Mesendoderm (in vitro differentiated cells): ENCODE measurements at regions not wholly inside any gene's neighbourhood (a gene's known extent, or its start where the extent isn't known, plus 50 kb on each side); places are given as distances from the start of the nearest gene placed in this dataset.

Experiments used
- DNase-seq: peaks from one replicate; pipeline ENCODE4 v3.0.0; 2013
- H2AK5ac ChIP-seq: 2 replicates; pipeline ENCODE4 v1.6.1; 2013; ENCODE audit warnings: low read length, inconsistent platforms
- H2BK120ac ChIP-seq: 2 replicates; pipeline ENCODE4 v1.6.1; 2013; ENCODE audit warnings: low read depth, mild to moderate bottlenecking, low read length, moderate library complexity, mixed read lengths
- H2BK15ac ChIP-seq: replicated peaks from 2 replicates; pipeline ENCODE4 v1.6.1; 2013; ENCODE audit warnings: low read depth, mild to moderate bottlenecking, moderate library complexity
- H2BK5ac ChIP-seq: 2 replicates; pipeline ENCODE4 v1.6.1; 2013; ENCODE audit warnings: low read length, inconsistent platforms
- H3K18ac ChIP-seq: 2 replicates; pipeline ENCODE4 v1.6.1; 2013; ENCODE audit warnings: mild to moderate bottlenecking, low read length, mixed read lengths
- H3K23ac ChIP-seq: one replicate; pipeline ENCODE4 v1.6.1; 2013; ENCODE audit warnings: low read length
- H3K27ac ChIP-seq: 2 replicates; pipeline ENCODE4 v1.5.1; 2013; ENCODE audit warnings: low read depth, mild to moderate bottlenecking, inconsistent platforms, low read length, moderate library complexity
- H3K27me3 ChIP-seq: 2 replicates; pipeline ENCODE4 v1.6.1; 2013; ENCODE audit warnings: low read length, control low read depth, mild to moderate bottlenecking, inconsistent platforms; ENCODE audit not compliant: insufficient read depth, poor library complexity
- H3K36me3 ChIP-seq: 2 replicates; pipeline ENCODE4 v1.6.1; 2013; ENCODE audit warnings: low read length, inconsistent platforms; ENCODE audit not compliant: control insufficient read depth, insufficient read depth
- H3K4ac ChIP-seq: one replicate; pipeline ENCODE4 v1.6.1; 2013; ENCODE audit warnings: low read depth, mild to moderate bottlenecking, low read length, moderate library complexity
- H3K4me1 ChIP-seq: 2 replicates; pipeline ENCODE4 v1.6.1; 2013; ENCODE audit warnings: low read depth, low read length, inconsistent platforms; ENCODE audit not compliant: control insufficient read depth
- H3K4me2 ChIP-seq: 2 replicates; pipeline ENCODE4 v1.6.1; 2013; ENCODE audit warnings: low read length
- H3K4me3 ChIP-seq: 2 replicates; pipeline ENCODE4 v1.5.1; 2013; ENCODE audit warnings: mild to moderate bottlenecking, low read length
- H3K56ac ChIP-seq: one replicate; pipeline ENCODE4 v1.6.1; 2013; ENCODE audit warnings: low read length
- H3K79me1 ChIP-seq: 2 replicates; pipeline ENCODE4 v1.6.1; 2013; ENCODE audit warnings: low read length, inconsistent platforms
- H3K79me2 ChIP-seq: 2 replicates; pipeline ENCODE4 v1.6.1; 2013; ENCODE audit warnings: mild to moderate bottlenecking, low read length; ENCODE audit not compliant: control insufficient read depth, insufficient read depth
- H3K9ac ChIP-seq: 2 replicates; pipeline ENCODE4 v1.6.1; 2013; ENCODE audit warnings: low read length, inconsistent platforms
- H4K5ac ChIP-seq: one replicate; pipeline ENCODE4 v1.6.1; 2013; ENCODE audit warnings: low read length
- H4K8ac ChIP-seq: one replicate; pipeline ENCODE4 v1.6.1; 2013; ENCODE audit warnings: low read depth, mild to moderate bottlenecking, control low read depth, low read length, moderate library complexity
- WGBS: extraction: QIAGEN DNeasy Blood & Tissue Kit; methylation state at CpG from one replicate; pipeline ENCODE4 v1.1.7; 2013; ENCODE audit warnings: low lambda C conversion rate, missing lambda C conversion rate; ENCODE audit not compliant: insufficient coverage; ENCODE audit errors: extremely low coverage; 5-methylcytosine and 5-hydroxymethylcytosine counted together

DNA sequence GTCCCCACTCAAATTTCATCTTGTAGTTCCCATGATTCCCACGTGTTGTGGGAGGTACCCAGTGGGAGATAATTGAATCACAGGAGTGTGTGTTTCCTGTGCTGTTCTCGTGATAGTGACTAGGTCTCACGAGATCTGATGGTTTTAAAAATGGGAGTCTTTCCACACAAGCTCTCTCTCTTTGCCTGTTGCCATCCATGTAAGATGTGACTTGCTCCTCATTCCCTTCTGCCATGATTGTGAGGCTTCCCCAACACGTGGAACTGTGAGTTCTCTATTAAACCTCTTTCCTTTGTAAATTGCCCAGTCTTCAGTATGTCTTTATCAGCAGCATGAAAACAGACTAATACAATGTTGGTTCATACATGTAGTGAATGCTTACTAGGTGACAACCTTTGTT lies 163.2 kb upstream of the PALMD start:
- no peak overlapping the region for H3K23ac ChIP-seq
- no peak overlapping the region for H3K9ac ChIP-seq
- no peak overlapping the region for H3K4ac ChIP-seq
- no peak overlapping the region for H2BK15ac ChIP-seq
- H3K4me2 ChIP-seq, result no peak overlapping the region
- no peak overlapping the region for H2BK120ac ChIP-seq
- WGBS, result no CpG with 5 or more reads among the region's 4 CpGs
- no peak overlapping the region for H3K27ac ChIP-seq
- no peaks in the 10 kb centered on the region for H3K79me2 ChIP-seq
- no peak overlapping the region for H2AK5ac ChIP-seq
- H3K4me1 ChIP-seq, result no peaks in the 10 kb centered on the region
- H3K18ac ChIP-seq, result no peak overlapping the region
- H3K4me3 ChIP-seq, result no peak overlapping the region
- H3K36me3 ChIP-seq, result no peaks in the 10 kb centered on the region
- H4K8ac ChIP-seq, result no peak overlapping the region
- no peak overlapping the region for H3K56ac ChIP-seq
- no peak overlapping the region for H2BK5ac ChIP-seq
- H3K79me1 ChIP-seq, result no peaks in the 10 kb centered on the region
- H3K27me3 ChIP-seq, result no peaks in the 10 kb centered on the region
- H4K5ac ChIP-seq, result no peak overlapping the region
- DNase-seq, result no peak

DNA sequence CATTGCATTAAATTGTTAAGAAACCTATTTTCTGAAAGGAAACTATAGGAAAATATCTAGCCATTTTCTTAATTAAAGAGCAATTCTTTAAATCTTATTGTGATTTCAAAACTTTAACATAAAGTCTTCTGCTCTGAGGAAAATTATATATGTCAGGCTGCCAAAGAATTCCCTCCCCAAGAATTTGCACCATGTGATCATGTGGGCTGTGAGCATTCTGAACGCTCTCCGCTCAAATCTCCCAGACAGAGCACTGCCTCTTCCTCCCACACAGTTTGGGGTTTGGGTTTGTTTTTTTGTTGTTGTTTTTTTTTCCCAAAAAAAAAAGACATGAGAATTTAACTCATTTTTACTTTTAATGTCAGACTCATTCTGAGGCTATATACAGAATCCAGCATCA lies 155.9 kb upstream of the PALMD start:
- Histone ChIP-seq H3K79me1 (no peaks in the 10 kb centered on the region), H3K18ac (no peak overlapping the region), H3K27me3 (no peaks in the 10 kb centered on the region), H4K8ac (no peak overlapping the region), H2BK15ac (no peak overlapping the region), H3K23ac (no peak overlapping the region), H2BK5ac (no peak overlapping the region), H2AK5ac (no peak overlapping the region), H3K4me1 (no peaks in the 10 kb centered on the region), H3K4me2 (no peak overlapping the region), H3K9ac (no peak overlapping the region), H4K5ac (no peak overlapping the region), H2BK120ac (no peak overlapping the region), H3K56ac (no peak overlapping the region), H3K79me2 (no peaks in the 10 kb centered on the region), H3K36me3 (no peaks in the 10 kb centered on the region), H3K4me3 (no peak overlapping the region), H3K27ac (no peak overlapping the region), H3K4ac (no peak overlapping the region)
- WGBS, result no CpG with 5 or more reads among the region's 2 CpGs
- DNase-seq, result no peak

DNA sequence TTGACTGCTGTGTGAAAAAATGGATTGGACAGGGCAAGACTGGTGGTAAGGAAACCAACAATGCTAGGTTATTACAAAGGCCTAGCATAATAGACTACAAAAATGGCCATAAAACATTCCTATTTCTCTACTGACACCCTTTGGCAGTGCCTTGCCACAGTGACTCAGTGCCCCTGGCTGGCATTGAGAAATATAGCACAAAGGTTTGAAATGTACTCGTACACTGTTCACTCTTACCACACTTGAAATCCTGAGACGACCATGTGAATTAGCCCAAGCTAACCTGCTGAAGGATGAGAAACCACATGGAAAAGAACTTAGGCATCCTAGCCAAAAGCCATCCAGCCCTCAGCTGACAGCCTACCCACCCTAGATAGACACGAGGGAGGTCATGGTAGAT lies 149.8 kb upstream of the PALMD start:
- Histone ChIP-seq H3K9ac (no peak overlapping the region), H3K56ac (no peak overlapping the region), H3K79me1 (no peaks in the 10 kb centered on the region), H3K27me3 (no peaks in the 10 kb centered on the region), H3K27ac (no peak overlapping the region), H3K23ac (no peak overlapping the region), H4K5ac (no peak overlapping the region), H2BK120ac (no peak overlapping the region), H3K4me1 (no peaks in the 10 kb centered on the region), H3K4me2 (no peak overlapping the region), H3K18ac (no peak overlapping the region), H2BK5ac (no peak overlapping the region), H3K4ac (no peak overlapping the region), H3K79me2 (no peaks in the 10 kb centered on the region), H4K8ac (no peak overlapping the region), H3K4me3 (no peak overlapping the region), H3K36me3 (no peaks in the 10 kb centered on the region), H2BK15ac (no peak overlapping the region), H2AK5ac (no peak overlapping the region)
- no CpG with 5 or more reads among the region's 3 CpGs for WGBS
- DNase-seq, result no peak

DNA sequence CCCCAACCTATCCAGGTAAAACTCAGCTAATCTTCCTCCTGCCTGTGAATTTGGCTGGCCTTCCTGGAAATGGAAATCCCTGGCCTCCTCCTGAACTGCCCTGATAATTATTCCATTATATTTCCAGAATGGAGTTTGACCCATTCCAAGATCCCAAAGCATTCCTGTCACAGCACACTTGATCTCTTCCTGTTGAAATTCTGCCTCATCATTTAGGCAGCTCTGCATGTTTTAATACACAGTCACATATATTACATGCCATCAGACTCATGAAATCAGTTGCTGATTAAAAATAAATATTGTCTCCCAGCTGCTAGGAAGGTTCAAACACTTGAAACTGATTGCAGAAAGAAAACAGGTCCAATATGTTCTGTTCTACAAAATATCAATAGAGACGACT lies 148.2 kb upstream of the PALMD start:
- Histone ChIP-seq H2BK120ac (no peak overlapping the region), H3K79me1 (no peaks in the 10 kb centered on the region), H3K4me2 (no peak overlapping the region), H2BK15ac (no peak overlapping the region), H3K23ac (no peak overlapping the region), H3K56ac (no peak overlapping the region), H4K5ac (no peak overlapping the region), H4K8ac (no peak overlapping the region), H2BK5ac (no peak overlapping the region), H3K36me3 (no peaks in the 10 kb centered on the region), H3K18ac (no peak overlapping the region), H3K9ac (no peak overlapping the region), H2AK5ac (no peak overlapping the region), H3K4me1 (no peaks in the 10 kb centered on the region), H3K79me2 (no peaks in the 10 kb centered on the region), H3K4me3 (no peak overlapping the region), H3K4ac (no peak overlapping the region), H3K27me3 (no peaks in the 10 kb centered on the region), H3K27ac (no peak overlapping the region)
- DNase-seq, result no peak
- WGBS, result no CpG with 5 or more reads among the region's 1 CpG

DNA sequence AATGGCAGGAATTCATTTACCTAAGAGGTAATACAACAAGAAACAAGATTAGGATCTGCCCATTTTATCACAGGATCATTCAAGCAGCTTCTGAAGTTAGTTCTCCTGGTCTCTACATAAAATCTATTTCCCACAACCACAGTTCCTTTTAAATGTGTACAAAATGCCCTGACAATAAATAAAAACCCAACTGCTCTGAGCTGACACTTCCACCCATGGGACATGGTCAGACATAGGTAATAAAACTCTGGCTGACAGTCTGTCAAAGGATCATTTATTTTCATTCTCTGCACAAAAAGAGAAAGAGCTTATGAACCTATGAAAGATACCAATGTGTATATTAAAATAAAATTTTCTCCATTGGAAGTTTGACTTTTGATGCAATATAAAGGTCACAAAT lies 145.4 kb upstream of the PALMD start:
- Histone ChIP-seq H2BK120ac (no peak overlapping the region), H2BK5ac (no peak overlapping the region), H4K5ac (no peak overlapping the region), H3K4me2 (no peak overlapping the region), H3K79me1 (no peaks in the 10 kb centered on the region), H3K36me3 (no peaks in the 10 kb centered on the region), H4K8ac (no peak overlapping the region), H2BK15ac (no peak overlapping the region), H3K27ac (no peak overlapping the region), H3K23ac (no peak overlapping the region), H3K27me3 (no peaks in the 10 kb centered on the region), H3K79me2 (no peaks in the 10 kb centered on the region), H3K9ac (no peak overlapping the region), H3K4ac (no peak overlapping the region), H3K18ac (no peak overlapping the region), H2AK5ac (no peak overlapping the region), H3K4me1 (no peaks in the 10 kb centered on the region), H3K56ac (no peak overlapping the region), H3K4me3 (no peak overlapping the region)
- DNase-seq, result no peak

DNA sequence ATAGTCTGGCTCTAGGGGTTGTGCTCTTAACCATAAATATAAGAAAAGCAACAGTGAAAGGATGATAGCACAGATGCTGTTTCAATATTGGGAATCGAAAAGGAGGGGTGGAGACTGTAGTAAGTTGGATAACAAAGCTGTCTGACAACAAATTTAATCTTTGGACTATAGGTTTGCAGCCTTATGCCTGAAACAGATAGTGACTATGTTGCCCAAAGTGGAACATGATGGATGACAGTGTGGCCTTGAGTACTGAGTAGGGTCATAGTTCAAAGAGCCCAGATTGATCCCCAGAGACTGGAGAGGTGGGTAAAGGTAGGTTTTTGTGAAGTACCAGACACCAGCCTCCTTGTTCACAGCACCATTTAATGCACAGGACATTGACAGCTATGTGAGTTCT lies 144.0 kb upstream of the PALMD start:
- no peaks in the 10 kb centered on the region for H3K4me1 ChIP-seq
- H3K27ac ChIP-seq, result no peak overlapping the region
- no peak overlapping the region for H4K8ac ChIP-seq
- no peak overlapping the region for H3K9ac ChIP-seq
- no peak overlapping the region for H3K18ac ChIP-seq
- no peak for DNase-seq
- no peak overlapping the region for H3K23ac ChIP-seq
- H3K56ac ChIP-seq, result no peak overlapping the region
- no peak overlapping the region for H3K4me3 ChIP-seq
- H3K79me2 ChIP-seq, result no peaks in the 10 kb centered on the region
- no peaks in the 10 kb centered on the region for H3K27me3 ChIP-seq
- no CpG with 5 or more reads among the region's 1 CpG for WGBS
- no peaks in the 10 kb centered on the region for H3K79me1 ChIP-seq
- no peak overlapping the region for H4K5ac ChIP-seq
- no peaks in the 10 kb centered on the region for H3K36me3 ChIP-seq
- no peak overlapping the region for H2BK120ac ChIP-seq
- H3K4me2 ChIP-seq, result no peak overlapping the region
- H2BK5ac ChIP-seq, result no peak overlapping the region
- no peak overlapping the region for H3K4ac ChIP-seq
- no peak overlapping the region for H2BK15ac ChIP-seq
- no peak overlapping the region for H2AK5ac ChIP-seq
